HG03280 (cell line): ENCODE measurements at regions not wholly inside any gene's neighbourhood (a gene's known extent, or its start where the extent isn't known, plus 50 kb on each side); places are given as distances from the start of the nearest gene placed in this dataset.
"Not testable (repeated sequence)": the region's sequence is repeated elsewhere in the genome, so short reads cannot be mapped to it uniquely, and the experiment has no call there.

ENCODE experiments used
- ATAC-seq: cut with Tn5 transposase; IDR thresholded peaks from one replicate; pipeline ENCODE4 v1.9.1; 2021; ENCODE audit warnings: mild to moderate bottlenecking, moderate library complexity; ENCODE audit not compliant: unreplicated experiment

GRCh38 chr18:41073372-41073954 lies 881.6 kb upstream of the PIK3C3 start:
- no peak for ATAC-seq

- ATAC-seq, result no peak
Measured at GRCh38 chr18:41072946-41073345, 882.1 kb upstream of the PIK3C3 start.

GRCh38 chr18:41071826-41072225 lies 883.2 kb upstream of the PIK3C3 start:
- no peak for ATAC-seq

GRCh38 chr18:41069167-41069566 lies 885.9 kb upstream of the PIK3C3 start:
- ATAC-seq, result no peak

- ATAC-seq, result no peak
Measured at GRCh38 chr18:41064916-41065315, 890.1 kb upstream of the PIK3C3 start.

- ATAC-seq, result no peak
Measured at GRCh38 chr18:41060967-41061366, 894.1 kb upstream of the PIK3C3 start.

GRCh38 chr18:41059126-41059415 lies 896.0 kb upstream of the PIK3C3 start:
- no peak for ATAC-seq

GRCh38 chr18:41058351-41059125 lies 896.5 kb upstream of the PIK3C3 start:
- ATAC-seq, result no peak

GRCh38 chr18:41052625-41053024 lies 902.4 kb upstream of the PIK3C3 start:
- ATAC-seq, result no peak

- not testable (repeated sequence) for ATAC-seq
Measured at GRCh38 chr18:41046250-41046649, 908.8 kb upstream of the PIK3C3 start.

- ATAC-seq, result no peak
Measured at GRCh38 chr18:41043876-41044275, 911.2 kb upstream of the PIK3C3 start.

GRCh38 chr18:41042866-41043265 lies 912.2 kb upstream of the PIK3C3 start:
- ATAC-seq, result no peak

GRCh38 chr18:41038071-41038470 lies 917.0 kb upstream of the PIK3C3 start:
- ATAC-seq, result no peak

- no peak for ATAC-seq
Measured at GRCh38 chr18:41036346-41036745, 918.7 kb upstream of the PIK3C3 start.

GRCh38 chr18:41034413-41034812 lies 920.6 kb upstream of the PIK3C3 start:
- no peak for ATAC-seq

GRCh38 chr18:41025666-41026065 lies 929.4 kb upstream of the PIK3C3 start:
- no peak for ATAC-seq

- no peak for ATAC-seq
Measured at GRCh38 chr18:41024792-41025191, 930.2 kb upstream of the PIK3C3 start.

- ATAC-seq, result no peak
Measured at GRCh38 chr18:41022484-41022883, 932.5 kb upstream of the PIK3C3 start.

- ATAC-seq, result no peak
Measured at GRCh38 chr18:41021089-41021488, 933.9 kb upstream of the PIK3C3 start.

- ATAC-seq, result no peak
Measured at GRCh38 chr18:41012194-41012593, 942.8 kb upstream of the PIK3C3 start.

- no peak for ATAC-seq
Measured at GRCh38 chr18:41009926-41010325, 945.1 kb upstream of the PIK3C3 start.

GRCh38 chr18:41004324-41004723 lies 950.7 kb upstream of the PIK3C3 start:
- no peak for ATAC-seq

- ATAC-seq, result no peak
Measured at GRCh38 chr18:40995529-40995928, 959.5 kb upstream of the PIK3C3 start.
